ENCODE measurements at regions not wholly inside any gene's neighbourhood (a gene's known extent, or its start where the extent isn't known, plus 50 kb on each side); places are given as distances from the start of the nearest gene placed in this dataset.
"Not testable (repeated sequence)": the region's sequence is repeated elsewhere in the genome, so short reads cannot be mapped to it uniquely, and the experiment has no call there.

DNA sequence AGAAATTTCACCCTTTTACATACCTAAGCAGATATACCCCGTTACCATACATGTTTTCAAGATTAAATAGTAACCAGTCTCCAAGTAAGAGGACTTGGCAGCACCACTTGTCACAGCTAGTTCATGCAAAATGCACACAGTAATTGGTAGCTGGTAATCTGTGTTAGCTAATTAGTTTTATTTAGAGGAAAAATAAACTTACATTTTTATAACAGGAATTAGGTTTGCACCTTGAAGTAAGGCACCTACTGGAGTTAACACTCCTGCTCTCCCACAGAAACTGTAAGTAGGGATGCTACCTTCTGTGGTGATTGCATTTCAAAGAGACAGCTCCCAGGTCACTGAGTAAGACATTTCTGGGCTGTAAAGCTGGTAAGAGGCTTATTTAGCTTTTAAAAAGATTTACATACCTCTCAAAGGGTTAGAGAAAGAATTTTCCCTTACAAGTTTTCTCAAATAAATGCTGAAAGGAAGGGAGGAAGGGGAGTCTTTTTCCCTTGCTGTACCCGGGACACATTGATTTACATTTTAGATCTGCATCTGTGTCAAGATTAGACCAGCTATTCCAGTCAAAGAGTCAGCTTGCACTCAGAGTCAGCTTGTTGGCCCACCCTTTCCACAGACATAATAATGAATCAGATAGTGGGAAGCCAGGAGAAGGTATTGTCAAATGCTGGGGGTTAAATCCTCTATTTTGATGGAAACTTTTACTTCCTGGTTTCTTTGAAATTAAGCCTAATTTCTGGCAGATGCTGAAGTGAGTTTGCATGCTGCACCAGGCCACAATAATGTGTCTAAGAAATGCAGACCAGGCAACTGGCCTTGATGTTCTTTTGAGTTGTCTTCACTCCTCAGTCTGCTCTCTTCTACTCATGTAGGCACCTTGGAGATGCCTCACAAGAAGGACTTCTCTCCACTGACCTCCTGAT lies 77.6 kb upstream of the CHD2 start:
- TF ChIP-seq, protein P1, sequence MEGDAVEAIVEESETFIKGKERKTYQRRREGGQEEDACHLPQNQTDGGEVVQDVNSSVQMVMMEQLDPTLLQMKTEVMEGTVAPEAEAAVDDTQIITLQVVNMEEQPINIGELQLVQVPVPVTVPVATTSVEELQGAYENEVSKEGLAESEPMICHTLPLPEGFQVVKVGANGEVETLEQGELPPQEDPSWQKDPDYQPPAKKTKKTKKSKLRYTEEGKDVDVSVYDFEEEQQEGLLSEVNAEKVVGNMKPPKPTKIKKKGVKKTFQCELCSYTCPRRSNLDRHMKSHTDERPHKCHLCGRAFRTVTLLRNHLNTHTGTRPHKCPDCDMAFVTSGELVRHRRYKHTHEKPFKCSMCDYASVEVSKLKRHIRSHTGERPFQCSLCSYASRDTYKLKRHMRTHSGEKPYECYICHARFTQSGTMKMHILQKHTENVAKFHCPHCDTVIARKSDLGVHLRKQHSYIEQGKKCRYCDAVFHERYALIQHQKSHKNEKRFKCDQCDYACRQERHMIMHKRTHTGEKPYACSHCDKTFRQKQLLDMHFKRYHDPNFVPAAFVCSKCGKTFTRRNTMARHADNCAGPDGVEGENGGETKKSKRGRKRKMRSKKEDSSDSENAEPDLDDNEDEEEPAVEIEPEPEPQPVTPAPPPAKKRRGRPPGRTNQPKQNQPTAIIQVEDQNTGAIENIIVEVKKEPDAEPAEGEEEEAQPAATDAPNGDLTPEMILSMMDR (IDR thresholded peaks at IDR 0.05) = no peak
- H3K27ac Mint-ChIP-seq = peak overlapping the region; percentile 80
- no peaks in the 10 kb centered on the region for H3K36me3 Mint-ChIP-seq (ENCODE audit: low read depth)
- H3K27me3 Mint-ChIP-seq (ENCODE audit: insufficient read depth) = no peaks in the 10 kb centered on the region; the same call in 1 of the 2 replicates
- DNase-seq = no peak
- H3K9me3 Mint-ChIP-seq = no peaks in the 10 kb centered on the region
- H3K4me3 Mint-ChIP-seq = no peak overlapping the region
- peaks cover 49% of the 10 kb centered on the region for H3K4me1 Mint-ChIP-seq (ENCODE audit: low read depth)

DNA sequence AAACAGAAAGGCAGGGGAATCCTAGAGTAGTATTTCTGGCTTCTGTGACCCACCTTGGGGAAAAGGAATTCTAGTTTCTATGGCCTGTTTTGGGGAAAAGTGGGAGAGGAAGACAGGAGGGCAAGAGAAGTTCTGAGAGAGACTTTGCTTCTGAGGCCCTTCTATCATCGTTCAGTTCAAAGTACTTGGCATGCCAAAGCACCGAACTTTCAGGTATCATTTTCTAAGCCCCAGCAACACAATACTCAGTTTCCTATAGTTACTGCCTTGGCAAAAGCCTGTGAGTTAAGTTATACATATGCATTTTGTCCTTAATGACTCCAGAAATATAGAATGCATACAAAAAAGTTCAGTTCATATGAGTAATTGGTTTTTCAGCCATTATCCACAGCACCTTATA lies 74.1 kb upstream of the CHD2 start:
- Mint-ChIP-seq H3K36me3 (ENCODE audit: low read depth) (no peaks in the 10 kb centered on the region), H3K4me1 (ENCODE audit: low read depth) (peaks cover 31% of the 10 kb centered on the region), H3K4me3 (no peak overlapping the region), H3K27me3 (ENCODE audit: insufficient read depth) (no peaks in the 10 kb centered on the region), H3K9me3 (no peaks in the 10 kb centered on the region), H3K27ac (no peak overlapping the region)
- no peak for DNase-seq
- TF ChIP-seq, protein P1 (IDR thresholded peaks at IDR 0.05) = no peak

DNA sequence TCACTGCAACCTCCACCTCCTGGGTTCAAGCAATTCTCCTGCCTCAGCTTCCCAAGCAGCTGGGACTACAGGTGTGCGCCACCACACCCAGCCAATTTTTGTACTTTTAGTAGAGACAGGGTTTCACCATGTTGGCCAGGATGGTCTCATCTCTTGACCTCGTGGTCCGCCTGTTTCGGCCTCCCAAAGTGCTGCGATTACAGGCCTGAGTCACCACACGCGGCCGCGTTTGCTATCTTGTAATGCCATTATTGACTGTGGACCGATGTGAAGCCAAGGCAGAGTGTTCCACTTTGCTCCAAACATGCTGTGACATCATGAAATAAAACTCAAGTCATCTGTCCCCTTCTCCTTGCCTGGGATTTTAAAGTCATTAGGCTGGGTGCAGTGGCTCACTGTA lies 72.1 kb upstream of the CHD2 start:
- H3K27ac Mint-ChIP-seq; H3K36me3 Mint-ChIP-seq (ENCODE audit: low read depth); DNase-seq; H3K4me3 Mint-ChIP-seq; H3K9me3 Mint-ChIP-seq; H3K27me3 Mint-ChIP-seq (ENCODE audit: insufficient read depth): not testable (repeated sequence)
- peaks cover 33% of the 10 kb centered on the region for H3K4me1 Mint-ChIP-seq (ENCODE audit: low read depth)

DNA sequence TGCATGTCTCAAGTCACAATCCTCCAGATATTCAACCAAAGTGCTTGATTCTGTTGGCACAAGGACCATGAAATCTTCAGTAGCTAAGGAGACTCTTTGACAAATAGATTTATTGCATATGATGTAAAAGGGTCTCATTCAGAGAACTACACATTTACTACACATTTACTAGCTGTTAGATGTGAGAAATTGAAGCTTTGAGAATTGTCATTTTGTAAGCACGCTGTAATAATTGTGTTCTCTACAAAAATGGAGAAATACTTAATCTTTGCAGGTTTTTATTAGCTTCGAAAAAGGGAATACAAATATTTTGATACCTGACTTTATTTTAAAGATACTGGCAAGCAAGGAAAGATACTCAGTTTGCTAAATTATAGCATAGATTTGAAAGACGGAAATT lies 70.2 kb upstream of the CHD2 start:
- Mint-ChIP-seq H3K27me3 (ENCODE audit: insufficient read depth) (peaks cover 2% of the 10 kb centered on the region; the same call in 1 of the 2 replicates), H3K4me3 (no peak overlapping the region), H3K4me1 (ENCODE audit: low read depth) (peaks cover 30% of the 10 kb centered on the region), H3K9me3 (no peaks in the 10 kb centered on the region), H3K27ac (no peak overlapping the region), H3K36me3 (ENCODE audit: low read depth) (no peaks in the 10 kb centered on the region)
- DNase-seq = no peak
- TF ChIP-seq, protein P1 (IDR thresholded peaks at IDR 0.05) = no peak

DNA sequence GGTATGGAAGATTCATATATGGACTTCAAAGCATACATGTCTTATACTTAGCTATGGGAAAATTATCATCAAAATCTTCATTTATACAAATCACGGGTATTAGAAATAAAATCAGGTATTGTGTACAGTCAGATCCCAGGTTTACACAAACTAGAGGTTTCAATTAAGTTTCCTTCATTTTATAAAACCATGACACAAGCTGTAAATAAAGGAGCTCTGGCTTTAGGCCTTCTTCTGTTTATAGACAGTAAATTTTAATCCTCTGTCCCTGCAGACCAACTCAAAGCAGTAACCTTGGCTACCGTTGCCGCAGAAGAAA lies 68.8 kb upstream of the CHD2 start:
- H3K9me3 Mint-ChIP-seq = no peaks in the 10 kb centered on the region
- H3K36me3 Mint-ChIP-seq (ENCODE audit: low read depth) = no peaks in the 10 kb centered on the region
- peak overlapping the region; percentile 95 for H3K27ac Mint-ChIP-seq
- H3K4me1 Mint-ChIP-seq (ENCODE audit: low read depth) = peaks cover 29% of the 10 kb centered on the region
- TF ChIP-seq, protein P1 (IDR thresholded peaks at IDR 0.05) = no peak
- H3K4me3 Mint-ChIP-seq = peak overlapping the region; percentile 74
- no peak for DNase-seq
- peaks cover 2% of the 10 kb centered on the region; the same call in 1 of the 2 replicates for H3K27me3 Mint-ChIP-seq (ENCODE audit: insufficient read depth)

DNA sequence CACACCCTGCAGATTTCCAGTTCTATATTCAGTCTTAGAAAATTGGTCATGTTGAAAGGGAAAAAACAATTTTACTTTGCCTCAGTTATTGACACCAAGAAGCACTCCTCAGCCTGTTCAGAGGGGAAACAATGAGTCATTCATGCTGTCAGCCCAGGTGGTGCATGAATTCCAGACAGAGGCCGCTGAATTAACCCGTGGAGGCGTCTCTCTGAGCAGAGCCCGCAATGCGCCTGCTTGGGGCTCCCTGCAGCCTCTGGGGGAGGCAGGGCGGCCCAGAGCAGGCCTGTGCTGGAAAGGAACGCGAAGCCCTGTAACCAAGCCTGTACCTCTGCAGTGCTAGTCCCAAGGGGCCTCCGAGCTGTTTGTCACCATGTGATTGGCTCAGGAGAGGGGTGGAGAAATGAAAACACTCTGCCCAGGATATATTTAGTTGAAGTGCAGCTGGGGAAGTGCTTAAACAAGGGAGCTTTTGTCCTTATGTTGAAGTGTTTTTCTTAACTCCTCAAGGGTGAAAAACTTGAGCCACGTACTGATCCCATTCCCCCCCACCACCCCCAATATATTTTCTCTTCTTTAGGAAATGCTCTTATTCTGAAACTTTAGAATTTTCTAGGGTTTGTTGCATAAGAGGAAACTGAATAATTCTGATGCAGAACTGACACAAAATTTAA lies 68.3 kb upstream of the CHD2 start:
- Mint-ChIP-seq H3K4me3 (peak overlapping the region; percentile 74), H3K36me3 (ENCODE audit: low read depth) (no peaks in the 10 kb centered on the region), H3K4me1 (ENCODE audit: low read depth) (peaks cover 29% of the 10 kb centered on the region), H3K27me3 (ENCODE audit: insufficient read depth) (peaks cover 2% of the 10 kb centered on the region; the same call in 1 of the 2 replicates), H3K27ac (peak overlapping the region; percentile 95), H3K9me3 (no peaks in the 10 kb centered on the region)
- TF ChIP-seq, protein P1 (IDR thresholded peaks at IDR 0.05) = no peak
- peak; percentile 91 for DNase-seq

All from HFFc6 (cell line).